Osteoblast (primary cell): ENCODE measurements at regions not wholly inside any gene's neighbourhood (a gene's known extent, or its start where the extent isn't known, plus 50 kb on each side); places are given as distances from the start of the nearest gene placed in this dataset.

Experiments
- DNase-seq: peaks from one replicate; pipeline ENCODE4 v3.0.0; 2011; ENCODE audit warnings: low spot score, mixed read lengths; ENCODE audit not compliant: insufficient read length; ENCODE audit errors: missing footprints
- H2AFZ ChIP-seq: 2 replicates; pipeline ENCODE4 v1.6.0; 2011; ENCODE audit warnings: mild to moderate bottlenecking, low read length
- H3K27ac ChIP-seq: 2 replicates; pipeline ENCODE4 v1.5.1; 2011; ENCODE audit warnings: mild to moderate bottlenecking, low read depth, low read length, moderate library complexity
- H3K27me3 ChIP-seq: 2 replicates; pipeline ENCODE4 v1.6.0; 2012; ENCODE audit warnings: mild to moderate bottlenecking, control low read depth, inconsistent platforms, low read length, moderate library complexity; ENCODE audit not compliant: insufficient read depth
- H3K36me3 ChIP-seq: 2 replicates; pipeline ENCODE4 v1.5.1; 2011; ENCODE audit warnings: mild to moderate bottlenecking, low read length, control low read depth, moderate library complexity; ENCODE audit not compliant: insufficient read depth
- H3K4me1 ChIP-seq: 2 replicates; pipeline ENCODE4 v1.5.1; 2011; ENCODE audit warnings: mild to moderate bottlenecking, low read length, control low read depth, moderate library complexity; ENCODE audit not compliant: insufficient read depth
- H3K4me2 ChIP-seq: 2 replicates; pipeline ENCODE4 v1.6.0; 2011; ENCODE audit warnings: mild to moderate bottlenecking, low read length; ENCODE audit not compliant: insufficient read depth
- H3K4me3 ChIP-seq: fragments of 200-600 bp; sonication (generic); 3 replicates; pipeline ENCODE4 v1.5.1; 2012; ENCODE audit warnings: mild to moderate bottlenecking, low read length, inconsistent platforms; ENCODE audit not compliant: insufficient read depth
- H3K79me2 ChIP-seq: 2 replicates; pipeline ENCODE4 v1.6.0; 2012; ENCODE audit warnings: mild to moderate bottlenecking, low read length, control low read depth, inconsistent platforms; ENCODE audit not compliant: insufficient read depth
- H3K9me3 ChIP-seq: 2 replicates; pipeline ENCODE4 v1.5.1; 2011; ENCODE audit warnings: low read depth, low read length, control low read depth
- H4K20me1 ChIP-seq: 2 replicates; pipeline ENCODE4 v1.6.0; 2012; ENCODE audit warnings: mild to moderate bottlenecking, low read length, control low read depth; ENCODE audit not compliant: insufficient read depth
- TF ChIP-seq, protein P1 (sequence below): IDR thresholded peaks from 2 replicates; pipeline ENCODE4 v1.5.1; 2011; ENCODE audit warnings: mild to moderate bottlenecking, low read depth, low read length, moderate library complexity; ENCODE audit errors: extremely low read depth

DNA sequence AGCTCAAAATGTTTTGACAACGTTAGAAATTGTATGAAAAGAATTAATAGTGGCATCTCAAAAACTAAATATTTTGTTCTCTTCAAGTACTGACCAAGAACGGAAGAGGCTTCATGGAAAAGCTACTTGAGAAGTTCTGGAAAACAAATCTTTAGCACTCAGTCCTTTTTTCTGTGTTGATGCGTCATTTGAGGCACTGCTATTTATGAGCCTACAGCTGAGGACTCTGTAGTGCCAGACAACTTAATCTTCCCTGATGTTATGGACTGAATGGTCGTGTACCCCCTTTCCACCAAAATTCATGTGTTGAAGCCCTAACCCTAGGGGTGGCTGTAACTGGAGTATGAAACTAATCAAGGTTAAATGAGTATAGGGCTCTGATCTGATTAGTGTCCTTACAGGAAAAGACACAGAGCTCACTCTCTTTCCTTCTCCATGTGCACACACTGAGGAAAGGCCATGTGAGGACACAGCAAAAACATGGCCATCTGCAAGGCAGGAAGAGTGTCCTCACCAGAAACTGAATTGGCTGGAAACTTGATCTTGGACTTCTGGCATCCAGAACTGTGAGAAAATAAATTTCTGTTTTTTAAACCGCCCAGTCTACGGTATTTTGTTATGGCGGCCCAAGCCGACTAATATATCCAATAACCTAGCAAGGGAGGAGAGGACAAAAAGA is 337.0 kb upstream of the CLEC14A start:
- Histone ChIP-seq H3K36me3 (no peaks in the 10 kb centered on the region), H3K27ac (no peak overlapping the region), H2AFZ (no peak overlapping the region), H3K9me3 (no peaks in the 10 kb centered on the region), H3K27me3 (no peaks in the 10 kb centered on the region), H3K4me2 (no peak overlapping the region), H3K79me2 (no peaks in the 10 kb centered on the region), H4K20me1 (no peaks in the 10 kb centered on the region), H3K4me1 (no peaks in the 10 kb centered on the region), H3K4me3 (no peak overlapping the region)
- TF ChIP-seq, protein P1, sequence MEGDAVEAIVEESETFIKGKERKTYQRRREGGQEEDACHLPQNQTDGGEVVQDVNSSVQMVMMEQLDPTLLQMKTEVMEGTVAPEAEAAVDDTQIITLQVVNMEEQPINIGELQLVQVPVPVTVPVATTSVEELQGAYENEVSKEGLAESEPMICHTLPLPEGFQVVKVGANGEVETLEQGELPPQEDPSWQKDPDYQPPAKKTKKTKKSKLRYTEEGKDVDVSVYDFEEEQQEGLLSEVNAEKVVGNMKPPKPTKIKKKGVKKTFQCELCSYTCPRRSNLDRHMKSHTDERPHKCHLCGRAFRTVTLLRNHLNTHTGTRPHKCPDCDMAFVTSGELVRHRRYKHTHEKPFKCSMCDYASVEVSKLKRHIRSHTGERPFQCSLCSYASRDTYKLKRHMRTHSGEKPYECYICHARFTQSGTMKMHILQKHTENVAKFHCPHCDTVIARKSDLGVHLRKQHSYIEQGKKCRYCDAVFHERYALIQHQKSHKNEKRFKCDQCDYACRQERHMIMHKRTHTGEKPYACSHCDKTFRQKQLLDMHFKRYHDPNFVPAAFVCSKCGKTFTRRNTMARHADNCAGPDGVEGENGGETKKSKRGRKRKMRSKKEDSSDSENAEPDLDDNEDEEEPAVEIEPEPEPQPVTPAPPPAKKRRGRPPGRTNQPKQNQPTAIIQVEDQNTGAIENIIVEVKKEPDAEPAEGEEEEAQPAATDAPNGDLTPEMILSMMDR = no peak
- DNase-seq = no peak

DNA sequence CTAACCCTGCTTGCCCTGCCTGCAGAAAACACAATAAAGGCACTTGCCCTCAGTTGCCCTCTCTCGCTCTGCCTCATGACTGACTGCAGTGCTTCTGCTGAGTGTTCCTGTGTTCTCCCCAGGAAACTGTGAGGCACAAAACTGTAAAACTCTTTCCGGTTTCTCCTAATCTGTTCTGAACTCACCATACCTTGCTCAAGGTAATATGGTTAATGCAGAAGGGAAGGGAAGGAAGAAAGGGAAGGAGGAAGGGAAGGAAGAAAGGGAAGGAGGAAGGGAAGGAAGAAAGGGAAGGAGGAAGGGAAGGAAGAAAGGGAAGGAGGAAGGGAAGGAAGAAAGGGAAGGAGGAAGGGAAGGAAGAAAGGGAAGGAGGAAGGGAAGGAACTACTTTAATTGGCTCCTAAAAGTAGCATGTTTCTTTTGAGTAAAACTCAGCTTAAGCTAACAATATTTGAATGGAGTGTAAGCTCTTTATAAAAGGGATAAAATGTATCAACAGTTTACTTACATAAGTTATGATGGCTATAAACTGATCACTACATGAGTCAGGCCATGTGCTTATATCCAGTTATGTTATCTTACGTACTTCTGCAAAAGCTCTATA is 334.0 kb upstream of the CLEC14A start:
- Histone ChIP-seq H3K27ac (no peak overlapping the region), H3K4me3 (no peak overlapping the region), H3K4me1 (no peaks in the 10 kb centered on the region), H4K20me1 (no peaks in the 10 kb centered on the region), H2AFZ (no peak overlapping the region), H3K27me3 (no peaks in the 10 kb centered on the region), H3K4me2 (no peak overlapping the region), H3K36me3 (no peaks in the 10 kb centered on the region), H3K79me2 (no peaks in the 10 kb centered on the region), H3K9me3 (no peaks in the 10 kb centered on the region)
- TF ChIP-seq, protein P1 = no peak
- no peak for DNase-seq

DNA sequence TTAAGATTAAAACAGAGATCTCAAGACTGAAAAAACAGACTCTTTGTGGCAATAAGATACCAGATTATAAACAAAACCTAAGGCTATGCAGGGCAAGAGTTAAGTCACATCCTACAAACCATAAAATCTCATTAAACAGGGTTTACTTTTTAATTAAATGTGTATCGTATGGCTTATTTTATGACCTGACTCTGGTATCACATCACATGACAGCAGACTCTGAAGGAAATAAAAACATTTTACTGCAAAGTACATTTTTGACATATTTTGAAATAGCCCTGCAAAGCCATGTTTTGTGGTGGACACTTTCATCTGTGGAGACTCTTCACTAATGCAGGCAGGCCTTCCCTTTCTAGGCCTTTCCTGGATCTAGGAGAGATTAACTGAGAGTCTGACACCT is 327.6 kb upstream of the CLEC14A start:
- no peaks in the 10 kb centered on the region for H4K20me1 ChIP-seq

DNA sequence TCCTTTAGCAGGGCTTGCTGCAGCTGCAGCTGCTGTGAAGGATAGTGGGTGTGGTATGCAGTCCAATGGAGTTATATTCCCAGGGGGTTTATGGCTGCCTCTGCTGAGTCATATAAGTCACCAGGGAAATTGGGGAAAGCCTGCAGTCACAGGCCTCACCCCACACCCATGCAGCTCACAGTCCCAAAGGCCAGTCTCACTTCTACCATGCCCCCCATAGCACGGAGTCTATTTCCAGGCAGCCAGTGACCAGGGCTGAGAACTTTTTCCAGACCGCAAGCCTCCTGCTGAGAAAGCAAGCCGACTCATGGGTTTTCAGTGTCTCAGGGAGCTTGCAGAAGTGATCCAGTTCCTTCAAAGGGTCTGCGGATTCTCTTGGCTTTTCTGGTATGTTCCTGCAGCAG is 322.4 kb upstream of the CLEC14A start:
- DNase-seq = no peak
- no peak overlapping the region for H3K27ac ChIP-seq
- TF ChIP-seq, protein P1 = no peak

More for the DNA sequence above, 327.6 kb upstream of the CLEC14A start:
- Histone ChIP-seq H3K27me3 (no peaks in the 10 kb centered on the region), H3K9me3 (no peaks in the 10 kb centered on the region), H3K27ac (no peak overlapping the region), H3K4me2 (no peak overlapping the region), H3K79me2 (no peaks in the 10 kb centered on the region), H3K4me1 (no peaks in the 10 kb centered on the region), H3K36me3 (no peaks in the 10 kb centered on the region), H3K4me3 (no peak overlapping the region), H2AFZ (no peak overlapping the region)
- DNase-seq = no peak
- TF ChIP-seq, protein P1 = no peak

More for the DNA sequence above, 322.4 kb upstream of the CLEC14A start:
- H2AFZ ChIP-seq = no peak overlapping the region
- H4K20me1 ChIP-seq = no peaks in the 10 kb centered on the region
- H3K9me3 ChIP-seq = no peaks in the 10 kb centered on the region
- no peaks in the 10 kb centered on the region for H3K4me1 ChIP-seq
- no peak overlapping the region for H3K4me3 ChIP-seq
- H3K79me2 ChIP-seq = no peaks in the 10 kb centered on the region
- no peaks in the 10 kb centered on the region for H3K36me3 ChIP-seq
- H3K27me3 ChIP-seq = no peaks in the 10 kb centered on the region
- H3K4me2 ChIP-seq = no peak overlapping the region
